Muscle of leg (tissue), 3 donors: ENCODE measurements at regions not wholly inside any gene's neighbourhood (a gene's known extent, or its start where the extent isn't known, plus 50 kb on each side); places are given as distances from the start of the nearest gene placed in this dataset.

Experiments
- DNase-seq: peaks from one replicate; pipeline ENCODE4 v3.0.0; 2013
- H3K27ac ChIP-seq: one replicate; pipeline ENCODE4 v1.5.1; 2013; ENCODE audit warnings: mild to moderate bottlenecking, low read length, control low read depth
- H3K27me3 ChIP-seq: one replicate; pipeline ENCODE4 v1.6.1; 2013; ENCODE audit warnings: low read length; ENCODE audit not compliant: control insufficient read depth, insufficient read depth
- H3K36me3 ChIP-seq: one replicate; pipeline ENCODE4 v1.6.1; 2013; ENCODE audit warnings: low read length; ENCODE audit not compliant: control insufficient read depth, insufficient read depth
- H3K4me1 ChIP-seq: one replicate; pipeline ENCODE4 v1.6.1; 2013; ENCODE audit warnings: low read length; ENCODE audit not compliant: control insufficient read depth, insufficient read depth
- H3K4me3 ChIP-seq: one replicate; pipeline ENCODE4 v1.5.1; 2013; ENCODE audit warnings: low read length, control low read depth
- H3K9me3 ChIP-seq: replicated peaks from 2 replicates; pipeline ENCODE4 v1.6.1; 2013; ENCODE audit warnings: low read depth, low read length; ENCODE audit not compliant: control insufficient read depth
- WGBS: methylation state at CpG from one replicate; pipeline ENCODE4 v1.1.5; 2013; ENCODE audit warnings: missing lambda C conversion rate; ENCODE audit not compliant: insufficient coverage; 5-methylcytosine and 5-hydroxymethylcytosine counted together

GRCh38 chr5:57413145-57413544 lies 69.5 kb downstream of the ACTBL2 start:
- Histone ChIP-seq H3K36me3 (no peaks in the 10 kb centered on the region), H3K4me1 (peaks cover 5% of the 10 kb centered on the region)
- WGBS, result no CpG with 5 or more reads among the region's 1 CpG

GRCh38 chr5:57412680-57413079 lies 69.9 kb downstream of the ACTBL2 start:
- no peak for DNase-seq
- no peaks in the 10 kb centered on the region for H3K9me3 ChIP-seq
- no peak overlapping the region for H3K4me3 ChIP-seq
- H3K4me1 ChIP-seq, result peaks cover 5% of the 10 kb centered on the region
- WGBS, result no CpG with 5 or more reads among the region's 1 CpG
- H3K27ac ChIP-seq, result no peak overlapping the region
- H3K36me3 ChIP-seq, result no peaks in the 10 kb centered on the region
- no peaks in the 10 kb centered on the region for H3K27me3 ChIP-seq

More at GRCh38 chr5:57413145-57413544, 69.5 kb downstream of the ACTBL2 start:
- Histone ChIP-seq H3K27ac (no peak overlapping the region), H3K4me3 (no peak overlapping the region), H3K27me3 (no peaks in the 10 kb centered on the region), H3K9me3 (no peaks in the 10 kb centered on the region)
- no peak for DNase-seq

GRCh38 chr5:57411982-57412381 lies 70.6 kb downstream of the ACTBL2 start:
- 77% methylated on average over 2 of the region's 4 CpGs for WGBS
- H3K4me1 ChIP-seq, result peaks cover 5% of the 10 kb centered on the region
- DNase-seq, result no peak
- no peak overlapping the region for H3K4me3 ChIP-seq
- no peaks in the 10 kb centered on the region for H3K9me3 ChIP-seq
- H3K27me3 ChIP-seq, result no peaks in the 10 kb centered on the region
- no peak overlapping the region for H3K27ac ChIP-seq
- H3K36me3 ChIP-seq, result no peaks in the 10 kb centered on the region

- peaks cover 1% of the 10 kb centered on the region for H3K4me1 ChIP-seq
- no peak overlapping the region for H3K27ac ChIP-seq
- DNase-seq, result no peak
- no peaks in the 10 kb centered on the region for H3K27me3 ChIP-seq
- no peak overlapping the region for H3K4me3 ChIP-seq
- 82% methylated on average over 3 of the region's 3 CpGs for WGBS
- no peaks in the 10 kb centered on the region for H3K36me3 ChIP-seq
- H3K9me3 ChIP-seq, result no peaks in the 10 kb centered on the region
These were observed 72.0 kb downstream of the ACTBL2 start for GRCh38 chr5:57410374-57411320.

- Histone ChIP-seq H3K4me3 (no peak overlapping the region), H3K27me3 (no peaks in the 10 kb centered on the region), H3K9me3 (no peaks in the 10 kb centered on the region), H3K4me1 (peaks cover 2% of the 10 kb centered on the region), H3K27ac (peak overlapping the region; percentile 60), H3K36me3 (no peaks in the 10 kb centered on the region)
- WGBS, result no CpG with 5 or more reads among the region's 1 CpG
- peak; percentile 94 for DNase-seq
These were observed 73.9 kb downstream of the ACTBL2 start for GRCh38 chr5:57408714-57409113.

- no peak for DNase-seq
- H3K9me3 ChIP-seq, result no peaks in the 10 kb centered on the region
- peak overlapping the region; percentile 39 for H3K27ac ChIP-seq
- WGBS, result 69% methylated on average over 5 of the region's 5 CpGs
- peaks cover 2% of the 10 kb centered on the region for H3K4me1 ChIP-seq
- no peaks in the 10 kb centered on the region for H3K27me3 ChIP-seq
- no peaks in the 10 kb centered on the region for H3K36me3 ChIP-seq
- H3K4me3 ChIP-seq, result no peak overlapping the region
These were observed 74.3 kb downstream of the ACTBL2 start for GRCh38 chr5:57408285-57408684.

- DNase-seq, result no peak
- Histone ChIP-seq H3K36me3 (no peaks in the 10 kb centered on the region), H3K9me3 (no peaks in the 10 kb centered on the region), H3K27ac (no peak overlapping the region), H3K4me1 (peaks cover 2% of the 10 kb centered on the region), H3K4me3 (no peak overlapping the region), H3K27me3 (no peaks in the 10 kb centered on the region)
- 54% methylated on average over 3 of the region's 5 CpGs for WGBS
These were observed 75.2 kb downstream of the ACTBL2 start for GRCh38 chr5:57407391-57407790.

GRCh38 chr5:57406641-57407040 lies 76.0 kb downstream of the ACTBL2 start:
- H3K4me1 ChIP-seq, result peaks cover 2% of the 10 kb centered on the region
- DNase-seq, result peak; percentile 91
- no peaks in the 10 kb centered on the region for H3K36me3 ChIP-seq
- peak overlapping the region; percentile 13 for H3K27ac ChIP-seq
- 25% methylated on average over 2 of the region's 2 CpGs for WGBS
- no peaks in the 10 kb centered on the region for H3K27me3 ChIP-seq
- no peaks in the 10 kb centered on the region for H3K9me3 ChIP-seq
- no peak overlapping the region for H3K4me3 ChIP-seq

- Histone ChIP-seq H3K27me3 (no peaks in the 10 kb centered on the region), H3K4me3 (no peak overlapping the region), H3K36me3 (no peaks in the 10 kb centered on the region), H3K27ac (no peak overlapping the region), H3K9me3 (no peaks in the 10 kb centered on the region), H3K4me1 (peaks cover 2% of the 10 kb centered on the region)
- peak; percentile 43 for DNase-seq
These were observed 76.6 kb downstream of the ACTBL2 start for GRCh38 chr5:57405984-57406383.

- Histone ChIP-seq H3K4me3 (no peak overlapping the region), H3K4me1 (peaks cover 2% of the 10 kb centered on the region), H3K9me3 (no peaks in the 10 kb centered on the region), H3K27me3 (no peaks in the 10 kb centered on the region), H3K27ac (no peak overlapping the region), H3K36me3 (no peaks in the 10 kb centered on the region)
- no CpG with 5 or more reads among the region's 3 CpGs for WGBS
- DNase-seq, result no peak
These were observed 79.8 kb downstream of the ACTBL2 start for GRCh38 chr5:57402761-57403160.
